GM18508 (cell line): ENCODE measurements at regions not wholly inside any gene's neighbourhood (a gene's known extent, or its start where the extent isn't known, plus 50 kb on each side); places are given as distances from the start of the nearest gene placed in this dataset.
"Not testable (repeated sequence)": the region's sequence is repeated elsewhere in the genome, so short reads cannot be mapped to it uniquely, and the experiment has no call there.

Experiments
- ATAC-seq: cut with Tn5 transposase; IDR thresholded peaks from one replicate; pipeline ENCODE4 v1.9.1; 2021; ENCODE audit warnings: moderate number of reproducible peaks; ENCODE audit not compliant: insufficient read depth, unreplicated experiment

DNA sequence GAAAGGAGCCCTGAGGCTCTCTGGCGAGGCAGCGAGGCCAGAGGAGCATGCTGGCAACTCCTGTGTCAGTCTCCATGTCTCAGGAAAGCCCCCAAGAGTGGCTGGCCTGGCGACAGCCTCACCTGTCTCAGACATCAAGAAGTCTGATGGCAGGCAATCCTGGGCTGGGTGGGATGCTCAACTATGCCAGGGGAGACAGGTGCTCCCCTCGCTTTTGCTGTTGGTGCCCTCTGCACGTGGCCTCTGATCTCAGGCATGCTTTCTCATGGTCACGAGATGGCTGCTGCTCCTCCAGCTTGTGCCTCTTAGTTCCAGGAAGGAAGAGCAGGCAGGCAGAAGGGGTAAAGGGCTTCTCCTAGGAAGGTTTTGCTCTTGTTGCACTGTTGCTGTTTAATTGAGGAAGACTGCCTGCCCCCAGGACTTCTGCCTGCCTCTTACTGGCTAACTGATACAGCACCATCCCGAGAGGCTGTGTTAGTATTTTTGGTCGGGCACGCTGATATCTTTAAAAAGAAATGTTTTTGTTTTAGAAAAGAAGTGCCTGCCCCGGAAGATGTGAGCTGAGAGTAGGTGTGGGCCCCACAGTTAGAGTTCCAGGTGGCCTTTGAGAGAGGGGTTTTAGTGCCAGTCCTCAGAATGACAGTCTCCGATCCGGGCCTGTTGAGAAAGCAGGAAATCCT, 344.8 kb upstream of the HS6ST1 start:
- no peak for ATAC-seq

DNA sequence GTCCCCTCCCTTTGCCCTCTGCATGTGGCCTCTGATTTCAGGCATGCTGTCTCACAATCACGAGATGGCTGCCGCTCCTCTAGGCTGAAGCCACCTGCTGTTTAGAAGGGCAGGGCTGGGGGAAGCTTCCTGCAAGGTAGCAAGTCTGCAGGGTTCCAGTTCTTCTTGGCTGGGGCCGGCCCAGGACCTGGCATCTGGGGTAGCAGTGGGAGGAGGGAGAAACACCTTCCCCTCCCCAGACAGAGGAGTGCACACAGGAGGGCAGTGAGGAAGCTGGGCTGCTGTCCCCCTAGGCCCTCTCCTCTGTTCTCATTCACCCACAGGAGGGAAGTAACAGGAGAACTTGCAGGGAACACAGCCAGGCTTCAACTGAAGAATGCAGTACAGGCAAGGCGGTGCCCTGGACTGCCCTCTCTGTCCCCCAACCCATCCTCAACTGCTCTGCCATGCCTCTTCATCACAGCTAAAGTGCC, 345.9 kb upstream of the HS6ST1 start:
- ATAC-seq: no peak

DNA sequence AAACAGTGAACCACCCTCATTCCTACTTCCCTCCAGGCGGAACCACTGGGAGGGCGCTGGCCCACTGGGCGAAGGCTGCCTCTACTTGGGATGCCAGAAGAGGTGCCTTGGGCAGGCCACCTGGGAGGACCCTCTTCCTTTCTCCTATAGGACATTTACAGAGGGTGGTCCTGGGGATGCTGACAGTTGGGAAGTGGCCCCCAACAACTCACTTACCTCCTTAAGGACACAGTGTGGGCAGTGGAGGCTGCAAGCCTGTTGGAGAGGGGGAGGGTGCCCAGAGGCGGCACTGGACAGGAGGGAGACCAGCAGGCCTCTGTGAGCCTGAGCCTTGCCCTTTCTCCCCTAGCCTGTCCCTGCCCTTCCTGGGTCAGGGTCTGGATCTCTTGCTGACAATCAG, 346.4 kb upstream of the HS6ST1 start:
- no peak for ATAC-seq

DNA sequence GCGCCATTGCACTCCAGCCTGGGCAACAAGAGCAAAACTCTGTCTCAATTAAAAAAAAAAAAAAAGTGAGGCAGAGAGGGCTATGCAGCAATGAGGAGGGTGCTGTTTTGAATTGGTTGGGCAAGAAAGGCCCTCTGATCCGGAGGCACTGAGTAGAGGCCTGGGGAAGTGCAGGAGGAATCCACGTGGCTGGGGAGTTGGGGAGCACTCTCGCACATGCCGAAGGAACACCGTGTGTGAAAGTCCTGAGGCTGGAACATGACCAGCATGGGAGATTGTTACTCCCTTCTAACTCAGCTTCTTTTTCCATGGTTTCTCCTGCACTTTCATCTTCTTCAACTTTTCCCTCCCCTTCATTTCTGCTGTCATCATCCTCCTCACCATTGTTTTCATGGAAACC, 347.9 kb upstream of the HS6ST1 start:
- no peak for ATAC-seq

DNA sequence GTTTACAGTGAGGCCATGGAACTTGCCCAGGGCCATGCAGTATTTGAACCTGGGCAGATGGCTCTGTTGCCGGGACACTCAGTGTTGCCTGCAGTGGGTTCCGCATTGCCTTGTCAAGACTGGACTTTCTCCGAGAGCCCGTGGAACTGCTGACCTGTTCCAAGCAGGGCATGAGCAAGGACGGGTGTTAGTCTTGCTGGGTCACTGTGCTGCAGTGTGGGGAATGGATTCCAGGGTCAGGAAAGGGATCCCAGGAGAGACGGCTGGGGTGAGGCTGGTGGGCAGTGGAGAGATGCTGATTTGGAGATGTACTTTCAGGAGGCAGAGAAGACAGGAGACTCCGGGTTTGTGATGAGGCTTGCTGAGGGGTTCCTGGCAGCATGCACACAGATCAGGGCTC, 348.7 kb upstream of the HS6ST1 start:
- ATAC-seq: no peak

DNA sequence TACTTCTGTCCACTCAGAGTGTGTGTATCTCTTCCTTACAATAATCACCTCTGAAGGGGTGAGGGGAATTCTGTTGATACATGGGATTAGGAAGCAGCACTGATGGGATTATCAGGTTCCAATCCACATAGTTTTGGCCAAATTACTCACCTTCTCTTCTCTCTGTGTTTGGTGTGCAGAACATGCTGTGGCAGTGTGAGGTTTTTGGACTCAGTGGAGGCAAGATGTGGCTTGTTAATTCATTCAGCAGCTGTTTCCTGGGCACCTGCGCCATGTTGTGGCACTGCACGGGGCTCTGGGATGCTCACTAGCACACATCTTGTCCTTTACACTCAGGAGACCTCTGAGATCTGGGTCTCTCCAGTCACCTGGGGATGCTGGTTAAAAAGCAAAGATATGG, 350.3 kb upstream of the HS6ST1 start:
- no peak for ATAC-seq

DNA sequence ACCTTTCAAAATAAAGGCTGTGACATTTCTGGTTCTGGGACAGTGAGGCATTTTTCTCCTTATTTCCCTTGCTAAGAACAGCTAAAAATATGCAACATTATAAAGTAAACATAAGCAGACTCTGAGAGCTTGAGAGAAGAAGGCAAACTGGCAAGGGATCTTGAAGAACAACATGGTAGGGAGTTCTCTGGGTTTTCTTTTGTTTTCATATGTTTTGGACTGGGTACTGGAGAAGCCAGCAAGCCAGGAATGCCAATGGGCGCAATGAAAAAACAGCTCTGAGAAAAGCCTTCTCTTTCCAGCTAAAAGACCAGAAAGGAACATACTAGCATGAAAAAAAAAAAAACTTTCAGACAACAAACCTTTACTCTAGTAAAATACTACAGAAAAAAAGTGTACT, 351.4 kb upstream of the HS6ST1 start:
- no peak for ATAC-seq

DNA sequence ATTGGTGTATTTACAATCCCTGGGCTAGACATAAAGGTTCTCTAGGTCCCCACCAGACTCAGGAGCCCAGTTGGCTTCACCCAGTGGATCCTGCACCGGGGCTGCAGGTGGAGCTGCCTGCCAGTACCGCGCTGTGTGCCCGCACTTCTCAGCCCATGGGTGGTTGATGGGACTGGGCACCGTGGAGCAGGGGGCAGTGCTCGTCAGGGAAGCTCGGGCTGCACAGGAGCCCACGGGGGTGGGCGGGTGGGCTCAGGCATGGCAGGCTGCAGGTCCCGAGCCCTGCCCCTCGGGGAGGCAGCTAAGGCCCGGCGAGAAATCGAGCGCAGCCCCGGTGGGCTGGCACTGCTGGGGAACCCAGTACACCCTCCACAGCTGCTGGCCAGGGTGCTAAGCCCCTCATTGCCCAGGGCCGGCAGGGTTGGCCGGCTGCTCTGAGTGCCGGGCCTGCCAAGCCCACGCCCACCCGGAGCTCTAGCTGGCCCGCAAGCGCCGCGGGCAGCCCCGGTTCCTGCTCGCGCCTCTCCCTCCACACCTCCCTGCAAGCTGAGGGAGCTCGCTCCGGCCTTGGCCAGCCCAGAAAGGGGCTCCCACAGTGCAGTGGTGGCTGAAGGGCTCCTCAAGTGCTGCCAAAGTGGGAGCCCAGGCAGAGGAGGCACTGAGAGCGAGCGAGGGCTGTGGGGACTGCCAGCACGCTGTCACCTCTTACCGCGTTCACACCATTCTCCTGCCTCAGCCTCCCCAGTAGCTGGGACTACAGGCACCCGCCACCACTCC, 353.5 kb upstream of the HS6ST1 start:
- ATAC-seq: not testable (repeated sequence)

DNA sequence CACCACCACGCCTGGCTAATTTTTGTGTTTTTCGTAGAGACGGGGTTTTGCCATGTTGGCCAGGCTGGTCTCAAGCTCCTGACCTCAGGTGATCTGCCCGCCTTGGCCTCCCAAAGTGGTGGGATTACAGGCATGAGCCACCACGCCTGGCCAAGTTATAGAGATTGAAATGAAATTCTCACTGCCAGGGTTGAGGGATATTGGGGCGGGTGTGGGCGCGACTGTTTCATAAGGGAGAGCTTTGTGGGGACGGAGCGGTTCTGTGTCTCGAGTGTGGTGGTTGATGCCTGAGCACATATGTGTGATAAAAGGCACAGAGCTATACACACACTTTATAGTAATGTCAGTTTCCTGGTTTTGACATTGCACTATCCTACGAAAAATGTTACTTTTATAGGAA, 361.0 kb upstream of the HS6ST1 start:
- not testable (repeated sequence) for ATAC-seq

DNA sequence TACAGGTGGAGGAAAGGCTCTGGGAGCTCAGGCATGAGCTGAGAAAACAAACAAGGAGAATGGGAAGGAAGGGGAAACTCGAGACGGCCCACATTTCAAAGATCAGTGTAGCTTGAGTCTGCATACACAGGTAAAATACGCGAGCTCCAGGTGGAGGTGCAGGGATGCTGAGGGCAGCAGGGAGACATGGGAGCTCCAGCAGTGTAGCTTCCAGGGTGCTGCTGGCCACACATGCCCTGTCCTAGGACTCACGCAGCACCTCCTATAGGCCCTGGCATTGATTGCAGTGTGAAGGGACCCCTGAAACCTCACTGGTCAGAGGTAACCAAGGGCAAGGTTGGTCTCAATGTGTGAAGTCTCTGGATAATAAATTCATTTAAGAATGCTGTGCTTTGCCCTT, 362.8 kb upstream of the HS6ST1 start:
- ATAC-seq: no peak

DNA sequence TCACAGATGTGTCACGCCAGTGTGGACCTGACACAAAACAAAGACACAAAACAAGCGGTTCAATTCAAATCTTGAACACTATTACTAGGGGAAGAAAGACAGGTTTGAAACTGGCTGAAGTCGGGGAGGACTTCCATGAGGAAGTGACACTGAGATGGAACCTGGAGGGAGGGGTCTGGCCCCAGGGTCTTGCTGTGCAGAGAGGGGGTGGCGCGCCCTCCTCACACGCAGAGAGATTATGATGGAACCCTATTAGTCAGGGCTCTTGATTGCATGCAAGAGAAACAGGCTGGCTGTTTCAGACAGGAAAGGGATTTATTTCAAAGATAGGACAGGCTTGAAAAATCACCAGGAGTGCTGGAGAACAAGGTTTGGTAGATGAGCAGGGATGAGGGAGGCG, 363.6 kb upstream of the HS6ST1 start:
- ATAC-seq: no peak

DNA sequence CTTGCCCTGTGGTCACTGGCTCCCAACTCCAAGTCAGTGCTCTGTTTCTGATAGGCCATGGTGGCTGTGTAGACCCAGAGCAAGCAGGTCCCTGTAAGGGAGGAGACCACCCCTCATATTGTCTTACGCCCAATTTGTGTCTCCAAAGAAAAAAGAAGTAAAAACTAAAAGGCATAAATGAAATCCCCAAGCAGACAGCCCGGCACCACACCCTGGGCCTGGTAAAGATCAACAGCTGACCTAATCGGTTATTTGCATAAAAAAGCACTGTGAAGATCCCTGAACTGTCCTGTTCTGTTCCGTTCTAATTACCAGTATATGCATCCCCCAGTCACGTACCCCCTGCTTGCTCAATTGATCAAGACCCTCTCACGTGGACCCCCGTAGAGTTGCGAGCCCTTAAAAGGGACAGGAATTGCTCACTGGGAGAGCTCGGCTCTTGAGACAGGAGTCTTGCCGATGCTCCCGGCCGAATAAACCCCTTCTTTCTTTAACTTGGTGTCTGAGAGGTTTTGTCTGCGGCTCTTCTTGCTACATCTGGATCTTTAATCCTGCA, 364.1 kb upstream of the HS6ST1 start:
- no peak for ATAC-seq

DNA sequence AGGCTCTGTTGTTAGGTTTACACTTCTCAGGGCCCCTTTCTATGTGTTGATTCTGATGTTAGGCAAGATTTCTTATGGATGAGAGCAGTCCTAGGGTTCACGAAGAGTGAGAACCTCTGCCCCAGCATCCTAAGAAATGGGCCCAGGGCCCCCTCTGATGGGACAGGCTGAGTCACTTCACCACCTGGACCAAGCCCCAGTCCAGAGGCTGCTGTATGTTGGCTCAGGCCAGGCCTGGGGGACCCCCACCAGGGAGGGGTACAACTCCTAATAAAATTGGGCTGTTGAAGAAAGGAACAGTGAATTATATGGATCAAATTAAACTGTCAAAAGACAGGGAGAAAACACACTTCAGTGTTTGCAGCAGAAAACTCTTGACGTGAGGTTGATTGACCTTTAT, 365.9 kb upstream of the HS6ST1 start:
- no peak for ATAC-seq

DNA sequence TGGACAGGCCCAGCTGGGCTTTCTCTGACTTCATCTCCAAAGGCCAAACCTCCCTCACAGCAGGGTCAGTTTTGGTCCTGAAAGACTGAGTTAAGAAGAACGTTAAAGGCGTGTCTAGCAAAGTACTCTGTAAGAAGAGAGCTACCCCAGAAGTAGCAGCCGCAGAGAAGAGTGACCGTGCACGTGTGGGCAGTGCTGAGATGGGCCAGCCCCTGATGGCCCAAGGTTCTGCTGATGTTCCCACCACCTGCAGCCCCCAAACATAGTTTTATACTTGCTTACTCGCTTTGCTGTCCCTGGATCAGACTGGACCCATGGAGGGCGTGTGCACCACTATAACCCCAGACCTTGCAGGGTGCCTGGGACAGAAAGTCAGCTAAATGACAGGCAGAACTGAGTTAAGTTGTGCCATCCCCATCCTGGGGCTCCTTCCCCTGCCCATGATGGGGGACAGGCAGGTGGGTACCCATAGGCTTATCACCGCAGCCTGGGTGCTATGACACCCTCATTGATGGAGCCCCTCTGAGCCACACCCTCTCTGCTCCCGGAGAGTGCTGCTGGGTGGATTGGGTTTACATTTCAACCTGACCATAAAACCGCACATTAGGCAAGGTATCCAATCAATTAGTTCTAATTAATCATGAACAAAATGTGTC, 367.3 kb upstream of the HS6ST1 start:
- peak; percentile 32 for ATAC-seq

DNA sequence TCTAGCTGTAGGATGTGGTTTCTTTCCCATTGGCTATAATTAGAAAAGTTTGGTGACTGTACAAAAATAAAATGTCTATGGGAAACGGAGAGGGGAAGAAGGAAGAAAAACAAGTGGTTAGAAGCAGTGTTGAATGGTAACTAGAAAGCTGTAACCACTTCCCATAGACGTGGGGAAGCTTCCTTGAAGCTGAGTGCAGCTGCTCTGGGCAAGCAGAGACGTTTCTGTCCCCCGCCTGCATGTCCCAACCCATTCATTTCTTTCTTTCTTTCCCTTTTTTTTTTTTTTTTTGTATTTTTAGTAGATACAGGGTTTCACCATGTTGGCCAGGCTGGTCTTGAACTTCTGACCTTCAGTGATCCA, 367.8 kb upstream of the HS6ST1 start:
- peak; percentile 74 for ATAC-seq

DNA sequence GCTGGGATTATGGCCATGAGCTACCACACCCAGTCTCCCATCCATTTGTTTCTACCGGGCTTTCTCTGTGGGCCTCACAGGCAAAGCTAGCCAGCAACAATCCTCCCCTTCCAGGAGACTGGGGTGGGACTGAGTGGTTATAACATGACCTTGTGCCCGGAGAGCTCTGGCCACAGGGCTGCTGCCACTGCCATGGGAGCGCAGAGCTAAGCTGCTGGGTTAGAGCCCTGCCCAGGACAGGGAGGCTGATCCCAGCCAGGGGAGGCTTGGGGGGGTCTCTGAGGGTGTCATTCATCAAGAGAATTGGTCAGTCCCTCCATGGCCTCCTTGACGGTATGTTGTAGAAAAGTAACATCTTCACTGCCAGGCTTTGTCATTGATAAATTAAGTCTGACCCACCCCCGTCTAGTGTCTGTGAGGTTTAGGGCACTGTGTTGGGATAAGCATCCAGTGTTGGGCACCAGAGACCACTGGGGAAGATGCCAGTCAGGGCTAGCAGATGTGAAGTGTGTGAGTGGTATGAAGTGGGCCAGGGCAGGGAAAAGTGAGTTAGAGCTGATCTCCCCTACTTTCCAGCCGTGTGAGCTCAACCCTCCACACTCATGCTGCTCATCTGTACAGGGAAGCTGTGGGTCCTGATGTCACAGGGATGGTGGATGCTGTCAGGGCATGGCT, 368.4 kb upstream of the HS6ST1 start:
- no peak for ATAC-seq

DNA sequence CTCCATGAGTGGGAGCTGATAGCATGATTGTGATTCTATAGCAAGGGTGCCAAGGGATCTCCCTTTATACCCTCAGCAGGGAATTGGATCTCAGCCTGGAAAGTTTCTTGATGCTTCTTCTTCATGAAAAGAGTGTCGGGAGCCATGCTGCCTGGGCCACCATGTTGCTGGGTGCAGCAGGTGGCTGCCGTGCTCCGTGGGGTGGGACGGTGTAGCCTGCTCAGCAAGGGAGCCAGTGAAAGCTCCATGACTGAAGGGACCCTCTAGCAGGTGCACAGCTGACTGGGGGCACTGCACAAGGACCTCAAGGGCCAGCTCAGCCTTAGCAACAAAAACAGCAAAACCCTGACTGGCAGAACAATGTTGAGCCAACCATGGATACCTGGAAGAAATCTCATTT, 368.9 kb upstream of the HS6ST1 start:
- no peak for ATAC-seq

DNA sequence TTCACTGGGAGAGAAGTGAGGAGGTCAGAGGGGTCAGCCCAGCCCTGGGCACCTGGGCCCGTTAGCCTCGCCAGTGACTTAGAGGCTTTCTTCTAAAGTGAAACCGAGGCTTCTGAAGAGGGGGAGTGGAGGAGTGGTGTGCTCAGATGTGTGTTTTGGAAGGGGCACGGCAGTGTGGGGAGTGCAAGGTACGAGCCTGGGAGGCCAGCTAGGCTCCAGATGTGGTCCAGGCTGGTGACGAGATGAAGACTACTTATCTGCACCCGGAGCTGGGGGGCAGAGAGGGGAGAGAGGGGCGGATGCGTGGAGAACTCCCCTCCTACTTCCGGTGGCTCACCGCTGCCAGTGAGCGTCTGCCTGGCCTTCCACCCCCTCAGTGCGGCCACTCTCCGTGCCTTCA, 371.3 kb upstream of the HS6ST1 start:
- no peak for ATAC-seq

DNA sequence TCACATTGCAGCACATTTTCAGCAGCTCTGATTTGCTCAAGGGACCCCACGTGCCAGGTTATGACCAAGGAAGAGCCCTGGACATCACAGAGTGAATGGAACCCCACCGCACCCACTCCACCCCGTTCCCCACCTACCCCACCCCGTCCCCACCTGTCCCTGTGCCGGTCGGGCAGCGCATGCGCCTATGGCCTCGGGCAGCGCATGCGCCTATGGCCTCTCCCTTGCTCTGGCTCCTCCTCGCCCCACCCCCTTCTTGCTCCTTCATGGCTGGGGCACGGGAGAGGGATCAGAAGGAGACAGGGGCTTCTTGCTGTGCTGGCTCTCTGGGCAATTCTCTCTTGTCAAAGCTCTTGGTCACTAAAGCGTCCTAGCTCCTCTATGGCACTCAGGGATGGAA, 371.8 kb upstream of the HS6ST1 start:
- ATAC-seq: no peak

DNA sequence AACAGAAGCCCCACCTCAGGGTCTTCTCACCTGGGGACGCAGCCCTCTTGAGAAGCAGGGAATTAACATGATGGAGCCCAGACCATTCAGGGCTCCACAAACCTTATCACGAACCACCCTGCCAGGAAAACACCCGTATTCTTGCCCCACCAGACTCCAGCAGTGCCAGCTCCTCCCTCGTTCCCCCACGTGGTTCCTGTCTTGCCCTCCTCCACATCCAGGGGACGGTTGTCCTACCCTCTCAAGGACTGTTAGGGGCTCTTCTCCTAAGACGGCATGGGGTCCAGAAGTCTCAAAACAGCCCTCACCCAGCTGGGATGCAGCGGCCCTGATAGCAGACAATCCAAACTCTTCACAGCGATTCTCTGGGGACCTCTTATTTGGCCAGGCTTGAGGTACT, 372.2 kb upstream of the HS6ST1 start:
- no peak for ATAC-seq

DNA sequence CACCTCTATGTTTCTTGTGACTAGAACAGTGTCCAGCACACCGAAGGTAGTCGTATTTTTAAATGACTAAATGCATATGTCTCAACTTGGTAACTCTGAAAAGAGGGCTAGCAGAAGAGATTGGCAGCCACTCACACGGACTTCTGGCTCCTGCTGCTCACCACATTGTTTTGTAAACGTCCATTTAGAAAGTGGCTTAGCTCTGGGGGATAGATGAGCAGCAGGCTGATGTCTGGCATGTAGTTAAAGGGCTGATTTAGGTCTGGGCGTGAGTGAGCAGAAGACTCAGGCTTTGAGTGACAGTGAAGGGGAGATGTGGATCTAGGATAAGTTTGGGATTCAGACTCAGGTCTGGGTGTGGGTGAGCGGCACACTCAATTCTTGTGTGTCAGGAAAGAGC, 372.9 kb upstream of the HS6ST1 start:
- ATAC-seq: no peak
